T-helper 17 cell (primary cell): ENCODE measurements at regions not wholly inside any gene's neighbourhood (a gene's known extent, or its start where the extent isn't known, plus 50 kb on each side); places are given as distances from the start of the nearest gene placed in this dataset.
"Not testable (repeated sequence)": the region's sequence is repeated elsewhere in the genome, so short reads cannot be mapped to it uniquely, and the experiment has no call there.

ENCODE experiments used
- ATAC-seq: fragments of 150-1000 bp; cut with Tn5 transposase; 2 replicates; pipeline ENCODE4 v1.10.0; 2021; ENCODE audit warnings: mild to moderate bottlenecking, moderate library complexity
- DNase-seq, 3 donors: peaks; one replicate each; pipeline versions ENCODE4 v3.0.0 to v3.0.0-alpha.2; 2020 to 2021
- H3K9me3 ChIP-seq: one replicate; pipeline ENCODE4 v1.7.0; 2013; ENCODE audit warnings: low read length, mild to moderate bottlenecking; ENCODE audit not compliant: control insufficient read depth, poor library complexity, severe bottlenecking
- H3K27ac Mint-ChIP-seq: one replicate; pipeline ENCODE4 v1.8.0; 2022; ENCODE audit warnings: mild to moderate bottlenecking, moderate library complexity, mixed read lengths
- H3K27me3 Mint-ChIP-seq: one replicate; pipeline ENCODE4 v1.8.0; 2022; ENCODE audit warnings: mixed read lengths
- H3K36me3 Mint-ChIP-seq: one replicate; pipeline ENCODE4 v1.8.0; 2022; ENCODE audit warnings: low read depth, mixed read lengths
- H3K4me1 Mint-ChIP-seq: one replicate; pipeline ENCODE4 v1.8.0; 2022; ENCODE audit warnings: mild to moderate bottlenecking, mixed read lengths
- H3K4me3 Mint-ChIP-seq: one replicate; pipeline ENCODE4 v1.8.0; 2022; ENCODE audit warnings: mild to moderate bottlenecking, moderate library complexity, mixed read lengths

DNA sequence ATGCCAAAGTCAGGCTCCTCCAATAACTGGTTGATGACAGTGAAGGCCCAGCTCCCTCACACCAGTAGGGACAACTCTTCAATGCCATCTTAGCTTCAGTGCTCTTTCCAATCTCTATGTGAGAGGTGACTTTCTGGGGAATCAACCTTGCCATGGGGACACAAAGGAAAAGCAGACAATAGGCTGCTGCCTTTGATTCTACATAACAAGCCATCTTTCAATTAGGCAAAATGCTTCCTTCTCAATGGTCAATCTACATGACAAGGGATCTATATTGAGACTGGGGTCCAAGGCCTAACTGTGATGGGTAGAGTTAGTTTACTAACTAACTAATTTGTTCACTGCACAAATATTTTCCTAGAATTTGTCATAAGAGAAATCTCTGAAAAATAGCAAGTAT lies 1417.5 kb upstream of the SEL1L start:
- no peak overlapping the region for H3K4me3 Mint-ChIP-seq
- ATAC-seq: no peak
- no peaks in the 10 kb centered on the region for H3K36me3 Mint-ChIP-seq
- no peaks in the 10 kb centered on the region for H3K27me3 Mint-ChIP-seq
- no peaks in the 10 kb centered on the region for H3K9me3 ChIP-seq
- H3K4me1 Mint-ChIP-seq: no peaks in the 10 kb centered on the region
- no peak for DNase-seq
- no peak overlapping the region for H3K27ac Mint-ChIP-seq

DNA sequence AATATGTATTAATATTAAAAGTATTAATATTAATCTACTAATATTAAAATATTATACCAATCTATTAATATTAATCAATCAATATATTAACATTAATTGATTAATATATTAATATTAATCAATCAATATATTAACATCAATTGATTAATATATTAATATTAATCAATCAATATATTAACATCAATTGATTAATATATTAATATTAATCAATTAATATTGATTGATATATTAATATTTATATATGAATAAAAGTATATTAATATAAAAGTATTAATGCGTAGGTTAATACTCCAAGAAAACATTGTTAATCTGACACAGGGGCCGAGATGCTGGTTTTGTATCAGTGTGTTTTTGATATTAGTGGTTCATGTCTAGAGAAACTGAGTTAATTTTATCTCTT lies 1430.1 kb upstream of the SEL1L start:
- Mint-ChIP-seq H3K27me3 (no peaks in the 10 kb centered on the region), H3K27ac (no peak overlapping the region), H3K4me3 (no peak overlapping the region), H3K4me1 (no peaks in the 10 kb centered on the region), H3K36me3 (no peaks in the 10 kb centered on the region)
- DNase-seq (no peak), ATAC-seq (no peak)
- peaks cover under 1% of the 10 kb centered on the region for H3K9me3 ChIP-seq

DNA sequence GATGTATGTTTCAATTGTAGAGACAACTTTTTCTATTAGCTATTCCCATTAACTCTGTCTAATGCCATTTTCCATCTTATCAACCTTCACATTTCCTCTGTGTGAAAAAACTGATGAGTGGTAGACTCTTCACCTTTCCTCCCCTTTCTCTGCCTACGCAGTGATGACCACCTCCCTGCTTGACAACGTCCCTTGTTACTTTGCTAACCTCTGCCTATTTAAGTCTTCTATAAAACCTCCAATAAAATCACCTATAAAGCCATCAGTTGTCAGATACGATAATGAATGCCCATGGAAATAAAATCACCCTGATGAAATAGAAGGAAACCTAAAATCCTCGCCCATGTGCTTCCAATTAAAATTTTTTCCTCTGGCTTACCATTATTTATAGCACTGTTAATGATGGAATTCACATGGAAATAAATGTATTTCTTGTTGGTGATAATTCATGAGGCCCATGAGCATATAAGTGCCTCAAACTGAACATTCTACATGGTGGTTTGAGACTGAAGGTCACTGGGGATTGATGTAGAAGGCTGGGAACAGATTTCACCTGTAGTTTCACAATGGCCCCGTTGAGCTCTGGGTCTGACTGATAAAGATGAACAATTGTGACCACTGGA lies 1454.0 kb upstream of the SEL1L start:
- Mint-ChIP-seq H3K27me3 (no peaks in the 10 kb centered on the region), H3K4me1 (no peaks in the 10 kb centered on the region), H3K36me3 (no peaks in the 10 kb centered on the region), H3K4me3 (no peak overlapping the region), H3K27ac (no peak overlapping the region)
- no peak for ATAC-seq
- DNase-seq: no peak
- H3K9me3 ChIP-seq: no peaks in the 10 kb centered on the region

DNA sequence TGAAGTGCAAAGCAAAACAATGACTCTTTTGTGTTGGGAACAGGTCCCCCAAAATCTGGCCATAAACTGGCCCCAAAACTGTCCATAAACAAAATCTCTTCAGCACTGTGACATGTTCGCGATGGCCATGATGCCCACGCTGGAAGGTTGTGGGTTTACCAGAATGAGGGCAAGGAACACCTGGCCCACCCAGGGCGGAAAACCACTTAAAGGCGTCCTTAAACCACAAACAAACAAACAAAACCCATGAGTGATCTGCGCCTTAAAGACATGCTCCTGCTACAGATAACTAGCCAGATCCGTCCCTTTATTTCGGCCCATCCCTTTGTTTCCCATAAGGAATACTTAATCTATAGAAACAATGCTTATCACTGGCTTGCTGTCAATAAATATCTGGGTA lies 1460.9 kb upstream of the SEL1L start:
- not testable (repeated sequence) for H3K4me1 Mint-ChIP-seq, H3K36me3 Mint-ChIP-seq, H3K27ac Mint-ChIP-seq, H3K27me3 Mint-ChIP-seq, H3K9me3 ChIP-seq, DNase-seq, ATAC-seq, H3K4me3 Mint-ChIP-seq

DNA sequence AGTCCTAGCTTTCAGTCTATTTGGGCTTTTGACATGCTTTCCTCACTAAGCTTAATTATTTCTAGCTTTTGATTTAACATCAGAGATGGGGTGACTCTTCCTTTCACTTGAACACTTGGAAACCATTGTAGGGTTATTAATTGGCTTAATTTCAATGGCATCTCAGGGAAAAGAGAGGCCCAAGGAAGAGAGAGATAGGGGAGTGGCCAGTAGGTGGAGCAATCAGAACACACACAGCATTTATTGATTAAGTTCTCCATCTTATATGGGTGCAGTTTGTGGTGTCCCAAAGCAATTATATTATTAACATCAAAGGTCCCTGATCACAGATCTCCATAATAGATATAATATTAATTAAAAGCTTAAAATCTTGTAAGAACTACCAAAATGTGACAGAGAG lies 1466.1 kb upstream of the SEL1L start:
- no peak overlapping the region for H3K27ac Mint-ChIP-seq
- ATAC-seq (no peak), DNase-seq (no peak)
- no peaks in the 10 kb centered on the region for H3K9me3 ChIP-seq
- H3K27me3 Mint-ChIP-seq: no peaks in the 10 kb centered on the region
- H3K36me3 Mint-ChIP-seq: no peaks in the 10 kb centered on the region
- no peak overlapping the region for H3K4me3 Mint-ChIP-seq
- H3K4me1 Mint-ChIP-seq: no peaks in the 10 kb centered on the region

DNA sequence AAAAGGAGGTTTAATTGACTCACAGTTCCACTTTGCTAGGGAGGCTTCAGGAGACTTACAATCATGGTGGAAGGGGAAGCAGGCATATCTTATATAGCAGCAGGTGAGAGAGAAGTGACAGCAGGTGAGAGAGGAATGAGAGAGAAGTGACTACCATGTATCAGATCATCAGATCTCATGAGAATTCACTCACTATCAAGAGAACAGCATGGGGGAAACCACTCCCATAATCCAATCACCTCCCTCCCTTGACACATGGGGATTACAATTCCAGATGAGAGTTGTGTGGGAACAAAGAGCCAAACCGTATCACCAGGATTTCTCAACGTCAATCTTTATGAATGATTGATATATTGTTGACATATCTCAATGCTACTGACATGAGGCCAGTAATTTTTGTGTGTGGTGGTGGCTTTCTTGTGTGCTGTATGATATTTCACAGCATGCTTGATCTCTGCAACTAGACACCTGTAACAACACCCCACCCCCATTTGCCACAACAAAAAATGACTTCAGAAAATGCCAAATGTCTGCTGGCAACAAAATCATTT lies 1470.9 kb upstream of the SEL1L start:
- no peak overlapping the region for H3K4me3 Mint-ChIP-seq
- no peaks in the 10 kb centered on the region for H3K9me3 ChIP-seq
- H3K4me1 Mint-ChIP-seq: no peaks in the 10 kb centered on the region

DNA sequence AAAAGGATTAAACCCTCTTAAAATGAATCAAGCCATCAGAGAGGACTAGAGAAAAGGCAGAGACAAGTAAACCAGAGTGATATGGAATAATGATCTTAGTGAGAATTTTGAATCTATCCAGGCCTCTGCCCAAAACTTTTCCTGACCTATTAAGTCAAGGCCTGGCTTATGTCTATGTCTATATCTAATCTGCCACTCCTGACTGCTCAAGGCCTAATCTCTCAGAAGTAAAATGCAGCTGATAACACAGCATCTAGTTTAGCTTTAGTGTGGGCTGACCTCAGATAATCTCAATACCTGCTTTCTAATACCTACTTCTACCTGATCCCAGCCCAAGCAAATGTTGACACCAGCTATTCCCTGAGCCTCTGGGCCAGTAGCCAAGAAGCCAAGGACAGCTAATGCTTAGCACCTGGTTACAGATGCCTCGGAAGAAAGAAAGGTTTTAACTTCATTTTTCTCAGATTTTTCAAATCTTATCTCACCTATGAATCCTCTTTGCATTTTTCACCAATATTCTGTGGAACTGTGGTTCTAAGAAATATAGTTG lies 1472.5 kb upstream of the SEL1L start:
- Mint-ChIP-seq H3K36me3 (no peaks in the 10 kb centered on the region), H3K27me3 (no peaks in the 10 kb centered on the region), H3K4me1 (no peaks in the 10 kb centered on the region), H3K27ac (no peak overlapping the region), H3K4me3 (no peak overlapping the region)
- DNase-seq (no peak), ATAC-seq (no peak)
- H3K9me3 ChIP-seq: no peaks in the 10 kb centered on the region

More for the DNA sequence above, 1470.9 kb upstream of the SEL1L start:
- no peak for ATAC-seq
- no peaks in the 10 kb centered on the region for H3K27me3 Mint-ChIP-seq
- H3K36me3 Mint-ChIP-seq: no peaks in the 10 kb centered on the region
- H3K27ac Mint-ChIP-seq: no peak overlapping the region
- no peak for DNase-seq

DNA sequence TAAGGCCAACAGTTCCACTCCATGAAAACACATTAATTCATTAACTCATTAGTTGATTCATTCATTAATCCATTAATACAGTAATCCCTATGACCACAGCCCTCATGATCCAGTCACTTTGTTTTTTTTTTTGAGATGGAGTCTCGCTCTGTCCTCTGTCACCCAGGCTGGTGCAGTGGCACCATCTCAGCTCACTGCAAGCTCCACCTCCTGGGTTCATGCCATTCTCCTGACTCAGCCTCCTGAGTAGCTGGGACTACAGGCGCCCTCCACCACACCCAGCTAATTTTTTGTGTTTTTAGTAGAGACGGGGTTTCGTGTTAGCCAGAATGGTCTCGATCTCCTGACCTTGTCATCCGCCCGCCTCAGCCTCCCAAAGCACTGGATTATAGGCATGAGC lies 1473.4 kb upstream of the SEL1L start:
- H3K4me1 Mint-ChIP-seq, H3K27ac Mint-ChIP-seq, ATAC-seq, H3K36me3 Mint-ChIP-seq, DNase-seq, H3K4me3 Mint-ChIP-seq, H3K27me3 Mint-ChIP-seq, H3K9me3 ChIP-seq: not testable (repeated sequence)

- no peak for ATAC-seq
- Mint-ChIP-seq H3K27ac (no peak overlapping the region), H3K27me3 (no peaks in the 10 kb centered on the region), H3K4me1 (no peaks in the 10 kb centered on the region), H3K4me3 (no peak overlapping the region), H3K36me3 (no peaks in the 10 kb centered on the region)
- no peaks in the 10 kb centered on the region for H3K9me3 ChIP-seq
- no peak for DNase-seq
These were observed 1474.1 kb upstream of the SEL1L start for GRCh38 chr14:83007641-83008225.

DNA sequence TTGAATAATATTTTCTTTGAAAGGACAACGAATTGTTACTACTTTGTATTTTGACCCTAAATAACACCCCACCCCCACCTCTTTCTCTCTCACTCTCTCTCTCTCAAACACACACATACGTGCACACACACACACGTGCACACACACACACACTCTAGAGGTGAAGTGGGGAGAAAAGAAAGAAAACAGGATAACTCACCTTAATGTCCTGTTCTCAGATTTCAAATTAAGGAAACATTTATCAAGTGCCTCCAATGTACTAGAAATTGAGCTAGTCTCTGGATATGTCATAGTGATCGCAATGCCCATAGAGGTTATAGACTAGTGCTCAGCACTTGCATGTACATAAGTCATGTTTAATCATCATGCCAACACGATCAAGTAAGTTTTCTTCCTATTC lies 1483.6 kb upstream of the SEL1L start:
- no peaks in the 10 kb centered on the region for H3K4me1 Mint-ChIP-seq
- no peaks in the 10 kb centered on the region for H3K9me3 ChIP-seq
- no peak overlapping the region for H3K4me3 Mint-ChIP-seq
- no peaks in the 10 kb centered on the region for H3K27me3 Mint-ChIP-seq
- no peak overlapping the region for H3K27ac Mint-ChIP-seq
- H3K36me3 Mint-ChIP-seq: no peaks in the 10 kb centered on the region
- no peak for DNase-seq
- no peak for ATAC-seq

DNA sequence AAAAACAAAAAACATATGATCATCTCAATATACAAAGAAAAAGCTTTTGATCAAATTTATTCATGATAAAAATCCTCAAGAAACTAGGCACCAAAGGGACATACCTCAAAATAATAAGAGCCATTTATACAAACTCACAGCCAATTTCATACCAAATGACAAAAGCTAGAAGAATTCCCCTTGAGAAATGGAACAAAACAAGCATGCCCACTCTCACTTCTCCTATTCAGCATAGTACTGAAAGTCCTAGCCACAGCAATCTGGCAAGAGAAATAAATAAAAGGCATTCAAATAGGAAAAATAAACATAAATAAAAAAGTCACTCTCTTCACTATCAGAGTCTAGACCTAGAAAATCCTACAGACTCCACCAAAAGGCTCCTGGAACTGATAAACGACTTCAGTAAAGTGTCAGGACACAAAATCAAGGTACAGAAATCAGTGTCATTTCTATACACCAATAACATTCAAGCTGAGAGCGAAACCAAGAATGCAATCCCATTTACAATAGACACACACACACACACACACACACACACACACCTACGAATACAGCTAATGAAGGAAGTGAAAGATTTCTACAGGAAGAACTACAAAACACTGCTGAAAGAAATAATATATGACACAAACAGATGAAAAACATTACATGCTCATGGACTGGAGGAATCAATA lies 1486.2 kb upstream of the SEL1L start:
- H3K4me1 Mint-ChIP-seq: no peaks in the 10 kb centered on the region
- H3K27me3 Mint-ChIP-seq: no peaks in the 10 kb centered on the region
- no peak for ATAC-seq
- H3K4me3 Mint-ChIP-seq: no peak overlapping the region
- no peak overlapping the region for H3K27ac Mint-ChIP-seq
- DNase-seq: no peak
- H3K9me3 ChIP-seq: no peaks in the 10 kb centered on the region
- H3K36me3 Mint-ChIP-seq: no peaks in the 10 kb centered on the region

GRCh38 chr14:83021323-83021722 lies 1487.7 kb upstream of the SEL1L start:
- H3K27me3 Mint-ChIP-seq: no peaks in the 10 kb centered on the region
- H3K9me3 ChIP-seq: no peaks in the 10 kb centered on the region
- no peak overlapping the region for H3K27ac Mint-ChIP-seq
- H3K4me1 Mint-ChIP-seq: no peaks in the 10 kb centered on the region
- H3K36me3 Mint-ChIP-seq: no peaks in the 10 kb centered on the region
- no peak overlapping the region for H3K4me3 Mint-ChIP-seq
- DNase-seq (no peak), ATAC-seq (no peak)

DNA sequence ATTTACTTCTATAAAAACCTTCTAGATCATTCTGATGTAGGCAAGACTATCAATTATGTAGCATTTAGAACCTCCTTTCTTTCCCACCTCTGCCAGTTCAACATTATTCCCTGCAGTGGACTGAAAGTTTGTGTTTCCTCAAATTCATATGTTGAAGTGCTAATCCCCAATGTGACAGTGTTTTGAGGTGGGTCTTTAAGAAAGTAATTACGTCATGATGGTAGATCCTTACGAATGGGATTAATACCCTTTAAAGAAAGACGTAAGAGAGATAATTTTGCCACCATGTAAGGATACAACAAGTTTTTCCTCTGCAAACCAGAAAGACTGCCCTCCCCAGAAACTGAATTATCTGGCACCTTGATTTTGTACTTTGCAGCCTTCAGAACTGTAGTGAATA lies 1489.7 kb upstream of the SEL1L start:
- no peak overlapping the region for H3K27ac Mint-ChIP-seq
- no peak for ATAC-seq
- H3K27me3 Mint-ChIP-seq: no peaks in the 10 kb centered on the region
- DNase-seq: no peak
- H3K4me3 Mint-ChIP-seq: no peak overlapping the region
- H3K4me1 Mint-ChIP-seq: no peaks in the 10 kb centered on the region
- H3K36me3 Mint-ChIP-seq: no peaks in the 10 kb centered on the region
- no peaks in the 10 kb centered on the region for H3K9me3 ChIP-seq
